Activated CD8-positive, alpha-beta memory T cell treated with anti-CD3 and anti-CD28 coated beads, Interleukin-2, amount 10 ng/mL, durations not matched to agents 7 days and 5 days (primary cell): ENCODE measurements at regions not wholly inside any gene's neighbourhood (a gene's known extent, or its start where the extent isn't known, plus 50 kb on each side); places are given as distances from the start of the nearest gene placed in this dataset.
"Not testable (repeated sequence)": the region's sequence is repeated elsewhere in the genome, so short reads cannot be mapped to it uniquely, and the experiment has no call there.

Experiments used
- ATAC-seq: fragments of 150-1000 bp; cut with Tn5 transposase; one replicate; pipeline ENCODE4 v1.10.0; 2021; ENCODE audit warnings: moderate library complexity
- CTCF ChIA-PET: fragments of 350-600 bp; sonication (Branson Sonifier 250); formaldehyde crosslinking; loops from one replicate; lab custom pipeline; 2021; ENCODE audit warnings: antibody characterized with exemption; lab: Charles Lee
- DNase-seq: peaks from one replicate; pipeline ENCODE4 v3.0.0-alpha.2; 2020
- H3K27ac Mint-ChIP-seq: one replicate; pipeline ENCODE4 v1.8.0; 2021; ENCODE audit warnings: mild to moderate bottlenecking, mixed read lengths
- H3K27me3 Mint-ChIP-seq: one replicate; pipeline ENCODE4 v1.8.0; 2021; ENCODE audit warnings: mixed read lengths
- H3K36me3 Mint-ChIP-seq: one replicate; pipeline ENCODE4 v1.8.0; 2021; ENCODE audit warnings: mild to moderate bottlenecking, mixed read lengths
- H3K4me1 Mint-ChIP-seq: one replicate; pipeline ENCODE4 v1.8.0; 2021; ENCODE audit warnings: mixed read lengths
- H3K4me3 Mint-ChIP-seq: one replicate; pipeline ENCODE4 v1.8.0; 2021; ENCODE audit warnings: mild to moderate bottlenecking, moderate library complexity, mixed read lengths
- H3K9me3 Mint-ChIP-seq: one replicate; pipeline ENCODE4 v1.8.0; 2022; ENCODE audit warnings: low read depth, mixed read lengths

DNA sequence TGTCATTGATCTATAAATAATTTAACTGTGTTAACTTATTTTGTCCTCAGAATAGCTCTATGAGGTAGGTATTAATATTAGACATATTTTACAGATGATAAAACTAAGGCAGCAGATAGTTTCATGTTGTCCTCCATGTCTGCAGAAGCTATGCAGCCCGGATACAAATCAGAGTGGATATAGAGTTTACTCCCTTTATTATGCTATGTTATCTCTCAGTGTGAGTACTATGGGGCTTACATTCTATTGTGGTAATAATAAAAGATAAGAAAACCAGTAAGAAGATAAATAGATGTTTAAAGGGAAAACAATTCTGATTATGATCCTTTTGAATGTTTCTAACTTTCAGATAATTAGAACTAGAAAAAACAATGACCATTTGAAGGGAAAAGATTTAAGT is 979.8 kb upstream of the CITED2 start:
- DNase-seq (no peak), ATAC-seq (no peak)
- Mint-ChIP-seq H3K4me3 (no peak overlapping the region), H3K9me3 (no peaks in the 10 kb centered on the region), H3K27ac (no peak overlapping the region), H3K27me3 (peaks cover 13% of the 10 kb centered on the region), H3K36me3 (no peaks in the 10 kb centered on the region), H3K4me1 (no peaks in the 10 kb centered on the region)
- CTCF ChIA-PET: no interaction called here

DNA sequence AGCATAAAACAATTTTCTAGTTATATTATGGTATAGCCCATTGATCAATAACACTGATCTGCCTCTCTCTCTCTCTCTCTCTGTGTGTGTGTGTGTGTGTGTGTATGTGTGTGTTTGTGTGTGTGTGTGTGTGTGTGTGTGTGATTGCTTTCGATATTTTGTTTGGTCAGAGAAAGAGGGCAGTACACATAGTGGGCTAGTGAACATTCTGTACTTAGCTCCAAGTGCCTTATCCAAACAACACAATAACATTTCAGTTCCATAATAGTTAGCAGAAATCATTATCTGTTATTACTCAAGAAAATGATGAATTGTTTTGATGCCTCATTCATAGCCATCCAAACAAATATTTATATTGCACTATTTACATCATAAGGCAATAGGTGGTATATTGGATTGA is 979.1 kb upstream of the CITED2 start:
- no peak for DNase-seq
- Mint-ChIP-seq H3K36me3 (no peaks in the 10 kb centered on the region), H3K9me3 (no peaks in the 10 kb centered on the region), H3K4me1 (no peaks in the 10 kb centered on the region), H3K27me3 (peaks cover 11% of the 10 kb centered on the region), H3K27ac (no peak overlapping the region), H3K4me3 (no peak overlapping the region)
- no peak for ATAC-seq
- CTCF ChIA-PET: no interaction called here

DNA sequence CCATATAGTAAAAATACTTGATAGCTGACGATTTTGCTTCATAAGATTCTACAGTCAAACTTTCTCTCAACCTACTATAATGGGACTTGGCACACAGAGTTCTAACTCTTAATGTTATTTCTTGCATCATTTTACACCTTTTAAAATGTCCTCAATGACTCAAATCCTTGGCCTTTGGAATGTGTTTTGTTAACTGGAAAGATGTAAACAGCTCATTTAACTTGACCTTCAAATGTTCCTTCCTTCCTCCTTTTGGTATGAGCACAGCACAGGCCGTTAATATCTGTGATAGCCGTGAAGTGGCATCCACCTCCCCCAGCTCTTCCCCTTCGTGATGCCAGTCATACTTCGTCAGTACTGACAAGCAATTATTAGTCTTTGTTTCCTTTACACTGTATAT is 972.0 kb upstream of the CITED2 start:
- H3K27ac Mint-ChIP-seq: no peak overlapping the region
- no peak for DNase-seq
- CTCF ChIA-PET: interaction anchor here (1.3 kb wide), 1 partner anchor 13 kb away, joined by 3 read pairs; no protein-coding TSS in a partner anchor
- H3K4me3 Mint-ChIP-seq: no peak overlapping the region
- H3K27me3 Mint-ChIP-seq: peaks cover 6% of the 10 kb centered on the region
- peaks cover 2% of the 10 kb centered on the region for H3K4me1 Mint-ChIP-seq
- H3K36me3 Mint-ChIP-seq: peaks cover 2% of the 10 kb centered on the region
- ATAC-seq: no peak
- H3K9me3 Mint-ChIP-seq: peaks cover 6% of the 10 kb centered on the region

DNA sequence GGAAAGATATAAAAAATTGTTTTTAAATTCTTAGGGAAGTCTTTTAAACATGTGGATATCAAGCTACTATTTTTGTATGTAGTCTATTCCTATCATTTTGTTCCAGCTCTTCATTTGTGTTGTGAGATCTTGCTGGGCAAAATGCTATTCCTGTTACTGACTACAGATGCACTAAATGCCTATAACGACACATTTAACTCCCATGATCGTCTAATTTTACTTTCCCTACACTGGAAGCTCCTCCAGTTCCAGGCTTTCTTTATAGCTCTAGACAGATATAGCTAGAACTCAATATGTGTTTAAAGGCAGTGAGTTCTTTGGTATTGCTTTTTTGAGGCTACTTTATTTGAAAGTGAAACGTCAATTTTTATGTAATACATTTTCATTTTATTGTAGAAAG is 971.5 kb upstream of the CITED2 start:
- Mint-ChIP-seq H3K27ac (no peak overlapping the region), H3K9me3 (peaks cover 8% of the 10 kb centered on the region), H3K4me3 (no peak overlapping the region), H3K36me3 (peaks cover 2% of the 10 kb centered on the region), H3K4me1 (peaks cover 6% of the 10 kb centered on the region), H3K27me3 (peaks cover 6% of the 10 kb centered on the region)
- ATAC-seq (no peak), DNase-seq (no peak)
- CTCF ChIA-PET: interaction anchor here (1.3 kb wide), 1 partner anchor 13 kb away, joined by 3 read pairs; no protein-coding TSS in a partner anchor

DNA sequence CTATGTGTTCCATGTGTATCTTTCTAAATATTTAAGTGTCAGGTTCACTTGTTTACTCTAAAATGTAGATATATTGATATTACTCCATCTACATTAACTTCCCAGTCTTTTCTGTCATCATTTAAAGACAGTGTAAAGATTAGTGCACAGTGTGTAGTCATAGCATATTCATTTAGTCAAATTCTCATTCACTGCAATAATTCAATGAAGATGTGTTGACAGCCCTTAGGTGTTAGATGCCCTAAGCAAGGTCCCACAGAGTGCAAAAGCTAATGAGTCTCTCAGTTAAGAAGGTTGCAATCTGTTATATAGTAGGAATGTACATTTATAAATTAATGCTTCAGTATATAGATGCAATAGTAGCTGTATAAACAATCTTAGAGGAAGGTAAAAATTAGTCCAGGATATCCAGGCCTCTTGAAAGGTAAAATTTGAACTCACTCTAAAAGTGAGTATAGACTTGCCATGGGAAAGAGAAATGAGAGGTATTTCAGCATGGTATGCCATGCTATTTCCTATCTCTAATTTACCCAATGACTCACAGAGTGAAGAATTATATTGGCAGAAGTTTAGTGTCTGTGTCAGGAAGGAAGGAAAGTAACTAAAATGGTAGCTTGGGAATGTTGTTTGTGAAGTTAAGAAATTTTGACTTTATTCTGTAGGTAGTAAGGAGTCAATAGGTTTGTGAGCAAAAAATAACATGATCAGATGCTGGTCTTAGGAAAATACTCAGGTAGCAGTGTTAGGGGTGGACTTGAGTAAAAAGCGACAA is 969.9 kb upstream of the CITED2 start:
- ATAC-seq (no peak), DNase-seq (no peak)
- peaks cover 2% of the 10 kb centered on the region for H3K36me3 Mint-ChIP-seq
- H3K27ac Mint-ChIP-seq: no peak overlapping the region
- H3K9me3 Mint-ChIP-seq: peaks cover 12% of the 10 kb centered on the region
- H3K4me1 Mint-ChIP-seq: peaks cover 9% of the 10 kb centered on the region
- no peak overlapping the region for H3K4me3 Mint-ChIP-seq
- peaks cover 3% of the 10 kb centered on the region for H3K27me3 Mint-ChIP-seq
- CTCF ChIA-PET: no interaction called here

DNA sequence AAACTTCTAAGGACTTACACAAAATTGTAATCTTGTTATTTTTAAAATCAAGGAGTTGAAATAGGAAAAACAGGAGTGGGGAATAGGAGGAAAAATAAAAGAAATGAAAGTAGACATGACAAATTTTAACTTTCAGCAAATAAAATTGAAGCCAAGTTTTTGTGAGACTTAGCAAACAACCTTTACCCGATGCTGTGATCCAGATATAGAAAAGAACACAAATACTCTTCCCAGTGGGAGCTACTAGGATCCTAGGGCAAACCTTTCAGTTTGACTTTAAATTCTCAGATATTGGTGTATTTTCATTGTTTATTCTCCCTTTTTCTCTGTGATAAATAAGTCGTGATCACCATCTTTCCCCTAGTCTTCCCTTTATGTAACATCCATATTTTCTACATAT is 968.7 kb upstream of the CITED2 start:
- peaks cover 2% of the 10 kb centered on the region for H3K36me3 Mint-ChIP-seq
- CTCF ChIA-PET: no interaction called here
- DNase-seq: no peak

DNA sequence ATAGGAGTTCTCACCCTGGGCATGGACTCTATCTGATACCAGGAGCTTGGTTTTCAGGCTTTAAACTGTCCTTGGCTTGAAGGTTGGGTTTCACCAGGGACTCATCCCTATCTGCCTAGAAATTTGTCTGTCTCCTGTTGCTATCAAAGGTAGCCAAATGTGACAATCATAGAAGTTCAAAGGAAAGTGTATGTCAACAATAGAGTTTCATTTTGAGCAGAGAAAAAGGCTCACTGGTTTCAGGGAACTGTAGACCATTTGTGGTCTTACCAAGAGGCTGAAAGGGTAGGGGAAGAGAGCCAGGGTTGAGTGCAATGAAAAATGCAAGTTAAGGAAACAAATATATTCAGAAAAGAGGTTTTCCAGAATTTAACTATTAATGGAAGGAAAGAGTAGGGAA is 966.8 kb upstream of the CITED2 start:
- ATAC-seq: no peak
- Mint-ChIP-seq H3K4me1 (peaks cover 9% of the 10 kb centered on the region), H3K4me3 (no peak overlapping the region), H3K9me3 (peaks cover 12% of the 10 kb centered on the region), H3K27me3 (peaks cover 3% of the 10 kb centered on the region), H3K36me3 (peaks cover 2% of the 10 kb centered on the region), H3K27ac (no peak overlapping the region)
- no peak for DNase-seq
- CTCF ChIA-PET: no interaction called here

More for the DNA sequence above, 968.7 kb upstream of the CITED2 start:
- Mint-ChIP-seq H3K27me3 (peaks cover 3% of the 10 kb centered on the region), H3K4me1 (peaks cover 9% of the 10 kb centered on the region), H3K9me3 (peaks cover 12% of the 10 kb centered on the region), H3K27ac (no peak overlapping the region), H3K4me3 (no peak overlapping the region)
- no peak for ATAC-seq

DNA sequence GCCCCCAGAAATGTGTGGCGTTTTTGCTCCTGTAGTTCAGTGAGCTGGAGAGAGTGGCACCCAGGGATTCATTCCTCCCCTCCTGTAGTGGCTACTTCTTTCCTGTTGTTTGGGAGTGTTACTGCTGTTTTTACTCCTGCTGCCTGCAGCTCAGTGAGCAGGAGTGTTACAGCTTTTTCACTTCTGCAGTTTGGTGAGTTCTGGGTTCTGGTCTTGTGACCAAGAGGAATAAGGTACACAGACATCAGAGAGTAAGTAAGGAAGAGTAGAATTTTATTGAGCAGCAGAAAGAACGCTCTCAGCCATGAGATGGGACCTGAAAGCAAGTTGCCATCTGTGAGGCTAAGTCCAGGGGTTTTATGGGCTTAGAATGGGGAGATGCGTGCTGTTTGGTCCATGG is 966.3 kb upstream of the CITED2 start:
- peaks cover 9% of the 10 kb centered on the region for H3K4me1 Mint-ChIP-seq
- CTCF ChIA-PET: no interaction called here
- H3K9me3 Mint-ChIP-seq: peaks cover 12% of the 10 kb centered on the region
- peaks cover 2% of the 10 kb centered on the region for H3K36me3 Mint-ChIP-seq
- no peak for ATAC-seq
- H3K4me3 Mint-ChIP-seq: no peak overlapping the region
- no peak overlapping the region for H3K27ac Mint-ChIP-seq
- no peak for DNase-seq
- H3K27me3 Mint-ChIP-seq: peaks cover 3% of the 10 kb centered on the region

DNA sequence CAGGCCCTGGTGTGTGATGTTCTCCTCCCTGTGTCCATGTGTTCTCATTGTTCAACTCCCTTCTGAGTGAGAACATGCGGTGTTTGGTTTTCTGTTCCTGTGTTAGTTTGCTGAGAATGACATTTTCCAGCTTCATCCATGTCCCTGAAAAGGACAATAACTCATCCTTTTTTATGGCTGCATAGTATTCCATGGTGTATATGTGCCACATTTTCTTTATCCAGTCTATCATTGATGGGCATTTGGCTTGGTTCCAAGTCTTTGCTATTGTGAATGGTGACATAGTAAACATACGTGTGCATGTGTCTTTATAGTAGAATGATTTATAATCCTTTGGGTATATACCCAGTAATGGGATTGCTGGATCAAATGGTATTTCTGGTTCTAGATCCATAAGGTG is 964.6 kb upstream of the CITED2 start:
- H3K9me3 Mint-ChIP-seq: peaks cover 12% of the 10 kb centered on the region
- H3K36me3 Mint-ChIP-seq, ATAC-seq: not testable (repeated sequence)

DNA sequence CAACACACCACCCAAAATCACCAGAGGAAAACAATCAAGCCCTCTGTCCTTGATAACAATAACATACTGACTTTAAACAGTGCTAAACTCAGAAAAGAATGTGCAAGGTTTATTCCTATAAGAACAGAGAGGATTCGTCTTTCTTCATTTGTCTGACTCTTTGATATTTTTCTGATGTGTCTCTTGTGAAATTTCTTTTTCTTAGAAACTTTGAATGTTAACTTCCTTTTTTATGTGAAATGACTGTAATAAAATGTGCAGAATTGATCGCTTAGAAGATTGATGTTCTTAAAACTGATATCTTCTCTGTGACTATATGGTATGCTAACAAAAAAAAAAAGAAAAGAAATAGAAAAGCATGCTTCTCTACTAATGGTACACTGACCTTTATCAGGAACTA is 947.4 kb upstream of the CITED2 start:
- Mint-ChIP-seq H3K27ac (no peak overlapping the region), H3K9me3 (peaks cover 9% of the 10 kb centered on the region), H3K27me3 (peaks cover 5% of the 10 kb centered on the region), H3K4me1 (peaks cover 3% of the 10 kb centered on the region), H3K4me3 (no peak overlapping the region), H3K36me3 (no peaks in the 10 kb centered on the region)
- DNase-seq (no peak), ATAC-seq (no peak)
- CTCF ChIA-PET: no interaction called here

More for the DNA sequence above, 964.6 kb upstream of the CITED2 start:
- DNase-seq, H3K27me3 Mint-ChIP-seq, H3K27ac Mint-ChIP-seq, CTCF ChIA-PET, H3K4me3 Mint-ChIP-seq, H3K4me1 Mint-ChIP-seq: not testable (repeated sequence)

DNA sequence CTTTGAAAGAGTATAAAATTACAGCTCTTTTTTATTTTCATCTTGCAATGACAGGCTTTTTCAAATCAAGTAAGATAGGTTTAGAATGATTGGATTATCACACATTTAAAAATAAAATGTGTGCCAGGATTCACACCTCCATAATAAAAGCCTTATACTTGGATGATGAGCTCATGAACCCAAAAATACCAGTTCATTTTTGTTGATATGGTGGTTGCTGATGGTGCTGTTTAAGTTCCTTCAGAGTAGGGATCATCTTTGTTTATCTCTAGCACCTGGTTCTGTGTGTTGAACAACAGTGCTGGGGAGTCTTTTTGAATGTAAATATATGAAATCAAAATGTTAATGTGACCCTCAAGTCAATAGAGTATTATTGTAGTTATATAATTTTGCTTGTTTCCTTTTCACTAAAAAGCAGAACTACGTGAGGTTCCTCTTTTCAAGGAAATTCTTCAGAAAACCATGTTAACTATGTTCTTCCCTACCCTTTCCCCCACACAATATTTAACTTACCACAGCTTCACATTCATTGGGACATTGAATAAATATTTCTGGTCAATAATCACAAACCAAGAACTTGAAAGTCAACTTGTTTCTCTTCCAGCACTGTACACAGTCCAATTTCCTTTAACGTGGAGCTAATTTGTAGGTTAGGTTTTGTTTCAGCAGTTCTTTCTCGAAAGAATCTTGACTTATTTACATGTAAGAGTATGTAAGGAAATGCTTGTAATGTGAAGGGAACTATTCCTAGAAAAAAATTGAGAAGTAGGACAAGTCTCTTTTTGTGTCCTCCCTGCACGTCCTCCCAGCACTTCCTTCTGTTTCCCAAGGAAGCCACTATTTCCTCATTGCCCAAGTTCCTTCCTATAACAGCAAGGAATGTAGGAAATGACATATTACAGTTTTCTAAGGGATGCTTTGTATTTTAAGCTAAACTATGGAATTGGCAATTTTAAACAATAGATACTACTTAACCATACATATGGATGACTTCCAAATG is 945.9 kb upstream of the CITED2 start:
- DNase-seq (no peak), ATAC-seq (no peak)
- H3K4me3 Mint-ChIP-seq: no peak overlapping the region
- CTCF ChIA-PET: interaction anchor here (0.8 kb wide), 1 partner anchor 14 kb away, joined by 3 read pairs; no protein-coding TSS in a partner anchor
- peaks cover 5% of the 10 kb centered on the region for H3K27me3 Mint-ChIP-seq
- no peaks in the 10 kb centered on the region for H3K36me3 Mint-ChIP-seq
- peaks cover 7% of the 10 kb centered on the region for H3K9me3 Mint-ChIP-seq
- peaks cover 4% of the 10 kb centered on the region for H3K4me1 Mint-ChIP-seq
- H3K27ac Mint-ChIP-seq: no peak overlapping the region

DNA sequence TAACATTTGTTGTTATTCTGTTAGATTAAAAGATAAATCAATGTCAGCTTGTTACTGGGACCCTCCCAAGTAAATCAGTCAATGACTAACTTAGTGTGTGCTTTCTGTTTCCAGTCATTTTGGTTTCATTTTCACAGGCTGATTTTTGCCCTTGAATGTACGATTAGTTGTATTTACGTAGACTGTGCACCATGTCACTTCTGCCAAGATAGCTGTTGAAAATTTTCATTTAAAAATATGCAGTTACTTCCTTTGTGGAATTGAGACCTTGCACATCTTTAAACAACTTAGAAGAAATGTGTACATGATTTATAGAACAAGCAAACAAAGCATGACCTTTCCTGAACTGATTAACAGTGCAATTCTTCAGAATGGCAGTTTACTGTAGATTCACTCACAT is 944.8 kb upstream of the CITED2 start:
- Mint-ChIP-seq H3K9me3 (peaks cover 4% of the 10 kb centered on the region), H3K4me1 (peaks cover 4% of the 10 kb centered on the region), H3K4me3 (no peak overlapping the region), H3K27ac (no peak overlapping the region), H3K36me3 (no peaks in the 10 kb centered on the region), H3K27me3 (peaks cover 5% of the 10 kb centered on the region)
- DNase-seq (no peak), ATAC-seq (no peak)
- CTCF ChIA-PET: no interaction called here

DNA sequence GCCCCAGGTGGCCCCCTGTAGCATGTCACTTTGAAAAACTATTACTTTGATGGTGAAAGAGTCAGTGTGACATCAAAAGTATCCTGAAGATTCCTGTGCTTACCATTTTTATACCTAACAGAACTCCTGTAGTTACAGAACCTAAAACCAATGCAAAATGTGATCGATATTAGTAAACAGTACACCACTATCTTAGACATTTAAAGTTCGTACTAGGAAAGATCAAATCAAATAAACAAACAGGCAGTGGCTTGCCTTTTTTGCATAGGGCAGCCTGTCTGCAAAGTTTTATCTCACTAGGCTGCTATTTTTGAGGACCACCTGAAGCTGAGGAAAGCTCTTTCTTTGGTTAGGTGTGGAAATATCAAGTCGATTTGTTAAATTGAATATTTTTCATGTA is 944.0 kb upstream of the CITED2 start:
- H3K9me3 Mint-ChIP-seq: peaks cover 4% of the 10 kb centered on the region
- no peak for DNase-seq
- peaks cover 5% of the 10 kb centered on the region for H3K27me3 Mint-ChIP-seq
- H3K27ac Mint-ChIP-seq: no peak overlapping the region
- H3K4me3 Mint-ChIP-seq: no peak overlapping the region
- ATAC-seq: no peak
- peaks cover 4% of the 10 kb centered on the region for H3K4me1 Mint-ChIP-seq
- no peaks in the 10 kb centered on the region for H3K36me3 Mint-ChIP-seq
- CTCF ChIA-PET: no interaction called here
